Thyroid gland (tissue), 4 donors: ENCODE measurements at regions not wholly inside any gene's neighbourhood (a gene's known extent, or its start where the extent isn't known, plus 50 kb on each side); places are given as distances from the start of the nearest gene placed in this dataset.

ENCODE experiments used
- POLR2A ChIP-seq, 2 donors: fragments of 450-650 bp; IDR thresholded peaks; one replicate each; pipeline ENCODE4 v1.6.1; 2017; ENCODE audit warnings: antibody characterized with exemption in 2 of 2, mild to moderate bottlenecking in 2 of 2, moderate library complexity in 1 of 2
- TF ChIP-seq, protein P1 (sequence below), 6 experiments: fragments of 200-600 bp in 3 of 6; fragments of 450-650 bp in 3 of 6; sonication (generic) in 3 of 6; IDR thresholded peaks; one replicate each; pipeline ENCODE4 v1.5.1; 2016 to 2019; ENCODE audit warnings: antibody characterized with exemption in 6 of 6, mild to moderate bottlenecking in 2 of 6, inconsistent platforms in 1 of 6, moderate library complexity in 1 of 6

- TF ChIP-seq, protein P1, sequence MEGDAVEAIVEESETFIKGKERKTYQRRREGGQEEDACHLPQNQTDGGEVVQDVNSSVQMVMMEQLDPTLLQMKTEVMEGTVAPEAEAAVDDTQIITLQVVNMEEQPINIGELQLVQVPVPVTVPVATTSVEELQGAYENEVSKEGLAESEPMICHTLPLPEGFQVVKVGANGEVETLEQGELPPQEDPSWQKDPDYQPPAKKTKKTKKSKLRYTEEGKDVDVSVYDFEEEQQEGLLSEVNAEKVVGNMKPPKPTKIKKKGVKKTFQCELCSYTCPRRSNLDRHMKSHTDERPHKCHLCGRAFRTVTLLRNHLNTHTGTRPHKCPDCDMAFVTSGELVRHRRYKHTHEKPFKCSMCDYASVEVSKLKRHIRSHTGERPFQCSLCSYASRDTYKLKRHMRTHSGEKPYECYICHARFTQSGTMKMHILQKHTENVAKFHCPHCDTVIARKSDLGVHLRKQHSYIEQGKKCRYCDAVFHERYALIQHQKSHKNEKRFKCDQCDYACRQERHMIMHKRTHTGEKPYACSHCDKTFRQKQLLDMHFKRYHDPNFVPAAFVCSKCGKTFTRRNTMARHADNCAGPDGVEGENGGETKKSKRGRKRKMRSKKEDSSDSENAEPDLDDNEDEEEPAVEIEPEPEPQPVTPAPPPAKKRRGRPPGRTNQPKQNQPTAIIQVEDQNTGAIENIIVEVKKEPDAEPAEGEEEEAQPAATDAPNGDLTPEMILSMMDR (IDR thresholded peaks at IDR 0.05), result no peak
- no peak for TF ChIP-seq POLR2A (IDR thresholded peaks at IDR 0.05)
Measured at GRCh38 chrX:43474321-43474720, 181.8 kb upstream of the MAOA start.
